ENCODE measurements at regions not wholly inside any gene's neighbourhood (a gene's known extent, or its start where the extent isn't known, plus 50 kb on each side); places are given as distances from the start of the nearest gene placed in this dataset.
"Not testable (repeated sequence)": the region's sequence is repeated elsewhere in the genome, so short reads cannot be mapped to it uniquely, and the experiment has no call there.

DNA sequence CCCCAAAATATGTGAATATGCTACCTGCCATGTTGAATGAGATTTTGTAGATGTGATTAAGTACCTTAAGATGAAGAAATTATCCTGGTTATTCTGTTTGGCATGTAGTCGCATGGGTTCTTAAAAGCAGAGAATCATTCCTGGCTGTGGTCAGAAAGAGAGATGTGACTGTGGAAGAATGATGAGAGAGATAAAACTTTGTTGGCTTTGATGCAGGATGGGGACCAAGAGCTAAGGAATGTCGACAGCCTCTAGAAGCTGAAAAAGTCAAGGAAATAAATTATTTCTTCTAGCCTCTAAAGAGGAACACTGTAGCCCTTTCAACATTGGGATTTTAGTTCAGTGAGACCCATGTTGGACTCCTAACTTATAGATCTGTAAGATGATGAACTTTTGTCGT is 584.0 kb downstream of the PRIM2 start:
- H3K9me3 Mint-ChIP-seq; H3K27me3 Mint-ChIP-seq; intact Hi-C loops (cut with micrococcal nuclease); H3K4me3 Mint-ChIP-seq; H3K4me1 Mint-ChIP-seq (ENCODE audit: low read depth); H3K27ac Mint-ChIP-seq; H3K36me3 Mint-ChIP-seq (ENCODE audit: low read depth): not testable (repeated sequence)

DNA sequence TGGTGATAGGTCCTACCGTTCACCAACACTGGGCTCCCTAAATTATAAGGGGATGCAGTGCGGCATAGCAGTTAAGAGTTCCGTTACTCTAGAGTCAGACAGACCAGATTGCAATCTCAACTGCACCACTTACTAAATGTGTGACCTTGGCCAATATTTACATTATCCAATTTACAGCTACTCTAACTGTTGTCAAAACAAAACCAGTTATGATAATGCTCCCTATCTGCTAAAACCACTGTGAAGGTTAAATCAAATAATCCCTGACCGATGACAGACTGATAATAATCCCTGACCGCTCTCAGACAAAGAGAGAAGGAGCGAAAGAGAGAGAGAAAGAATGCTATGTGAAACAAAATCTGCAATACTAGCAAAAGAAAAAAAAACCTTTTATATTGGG is 586.9 kb downstream of the PRIM2 start:
- H3K4me3 Mint-ChIP-seq; intact Hi-C loops (cut with micrococcal nuclease); H3K9me3 Mint-ChIP-seq; H3K4me1 Mint-ChIP-seq (ENCODE audit: low read depth); H3K27me3 Mint-ChIP-seq; H3K27ac Mint-ChIP-seq; H3K36me3 Mint-ChIP-seq (ENCODE audit: low read depth): not testable (repeated sequence)

DNA sequence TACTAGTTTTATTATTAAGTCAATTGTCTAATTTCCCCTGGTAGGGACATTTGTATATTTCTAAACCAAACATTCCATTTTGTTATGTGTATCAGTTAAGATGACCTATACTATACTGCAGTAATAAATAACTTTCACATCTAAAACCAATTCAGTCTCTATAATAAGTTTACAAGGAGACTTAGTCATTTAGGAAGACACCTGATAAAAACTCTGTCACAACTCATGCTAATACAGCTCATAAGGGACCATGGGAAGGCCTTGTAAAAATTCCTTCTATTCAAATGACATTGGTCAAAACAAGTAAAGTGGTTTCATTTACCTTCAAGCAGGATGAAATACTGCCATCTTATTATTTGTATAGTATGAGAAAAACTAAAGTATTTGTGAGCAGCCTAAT is 597.9 kb downstream of the PRIM2 start:
- H3K9me3 Mint-ChIP-seq; H3K4me1 Mint-ChIP-seq (ENCODE audit: low read depth); H3K27ac Mint-ChIP-seq; intact Hi-C loops (cut with micrococcal nuclease); H3K27me3 Mint-ChIP-seq; H3K4me3 Mint-ChIP-seq: not testable (repeated sequence)
- H3K36me3 Mint-ChIP-seq (ENCODE audit: low read depth): peaks cover 14% of the 10 kb centered on the region

DNA sequence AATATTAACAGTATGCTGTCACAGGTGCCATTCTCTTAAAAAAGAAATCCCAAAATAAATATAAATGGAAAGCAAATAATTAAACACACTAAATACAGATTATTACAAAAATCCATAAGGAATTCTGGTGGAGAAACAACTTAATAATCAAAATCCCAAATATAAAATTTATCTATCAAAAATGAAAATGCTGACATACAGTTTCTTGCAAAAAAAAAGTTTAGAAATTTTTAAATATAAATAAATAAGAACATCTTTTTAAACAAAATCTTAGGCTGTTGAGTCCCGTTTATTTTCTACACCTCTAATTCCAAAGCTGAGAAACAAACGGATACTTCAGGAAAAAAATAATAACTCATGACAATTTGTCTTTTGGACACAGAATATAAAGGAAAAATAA is 625.5 kb downstream of the PRIM2 start:
- H3K4me1 Mint-ChIP-seq (ENCODE audit: low read depth); H3K27ac Mint-ChIP-seq; intact Hi-C loops (cut with micrococcal nuclease); H3K9me3 Mint-ChIP-seq; H3K4me3 Mint-ChIP-seq; H3K27me3 Mint-ChIP-seq: not testable (repeated sequence)
- H3K36me3 Mint-ChIP-seq (ENCODE audit: low read depth): peaks cover 20% of the 10 kb centered on the region

DNA sequence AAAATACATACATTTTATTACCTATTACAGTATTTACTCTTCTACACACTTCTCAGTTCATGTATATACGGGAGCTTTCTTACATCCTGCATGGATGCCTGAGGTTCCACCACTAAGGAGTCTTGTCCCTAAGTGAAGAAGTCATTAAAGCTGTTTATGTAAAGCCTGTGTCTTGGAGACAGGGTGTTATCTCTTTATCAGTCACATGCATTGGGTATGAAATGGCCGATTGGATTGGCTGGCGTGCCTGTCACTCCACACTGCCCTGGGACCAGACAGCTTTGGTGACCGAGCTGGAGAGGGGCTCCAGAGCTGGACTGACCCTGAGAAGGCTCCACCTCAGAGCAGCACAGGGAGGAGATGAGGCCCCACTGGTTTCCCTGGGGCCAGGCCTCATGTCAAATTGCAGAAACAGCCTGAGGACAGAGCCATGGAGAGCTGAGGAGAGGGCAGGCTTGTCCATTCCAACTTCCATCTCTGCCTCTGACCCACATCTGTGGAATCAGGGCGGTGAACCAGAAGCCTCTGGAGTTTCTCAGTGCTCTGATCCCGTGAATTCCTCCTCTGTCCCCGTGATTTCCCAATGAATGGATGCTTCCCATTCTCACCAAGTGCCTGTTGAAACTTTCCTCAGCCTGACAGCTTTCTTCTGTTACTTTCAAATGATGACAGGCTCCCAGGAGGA is 628.8 kb downstream of the PRIM2 start:
- H3K4me1 Mint-ChIP-seq (ENCODE audit: low read depth); H3K9me3 Mint-ChIP-seq; intact Hi-C loops (cut with micrococcal nuclease); H3K27me3 Mint-ChIP-seq; H3K4me3 Mint-ChIP-seq; H3K27ac Mint-ChIP-seq: not testable (repeated sequence)
- peaks cover 50% of the 10 kb centered on the region for H3K36me3 Mint-ChIP-seq (ENCODE audit: low read depth)

DNA sequence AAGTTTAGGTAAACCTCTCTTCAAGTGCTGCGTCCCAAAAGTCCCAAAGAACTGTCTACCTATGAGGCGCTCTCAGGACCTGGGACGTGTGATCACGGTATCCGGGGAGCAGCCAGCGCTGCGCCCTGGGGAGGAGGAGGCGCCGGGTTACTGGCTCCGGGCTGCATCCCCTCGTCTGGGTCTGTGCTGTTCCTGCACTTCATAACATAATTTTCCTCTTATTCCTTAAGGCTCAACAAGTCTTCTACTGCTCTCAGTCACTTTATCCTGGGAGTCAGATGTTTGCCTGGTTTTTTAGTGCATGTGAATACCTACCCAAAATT is 629.3 kb downstream of the PRIM2 start:
- peaks cover 55% of the 10 kb centered on the region for H3K36me3 Mint-ChIP-seq (ENCODE audit: low read depth)
- H3K4me1 Mint-ChIP-seq (ENCODE audit: low read depth); H3K9me3 Mint-ChIP-seq; H3K27ac Mint-ChIP-seq; intact Hi-C loops (cut with micrococcal nuclease); H3K27me3 Mint-ChIP-seq; H3K4me3 Mint-ChIP-seq: not testable (repeated sequence)

DNA sequence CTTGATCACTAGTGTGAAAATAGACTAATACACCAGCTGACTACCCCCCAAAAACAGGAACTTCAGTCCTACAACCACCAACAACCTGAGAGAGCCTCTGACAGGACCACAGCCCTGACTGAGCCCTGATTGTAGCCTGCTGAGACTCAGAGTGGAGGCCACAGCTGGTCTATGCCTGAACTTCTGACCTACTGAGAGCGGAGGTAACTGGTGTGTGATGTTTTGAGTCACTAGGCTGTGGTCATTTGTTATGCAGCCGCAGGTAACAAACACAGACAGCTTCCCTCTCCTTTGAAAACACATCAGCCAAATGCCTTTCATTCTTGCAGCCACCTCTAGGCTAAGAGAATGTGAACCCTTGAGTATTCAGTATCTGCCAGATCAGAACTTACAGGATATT is 631.1 kb downstream of the PRIM2 start:
- intact Hi-C loops (cut with micrococcal nuclease); H3K27ac Mint-ChIP-seq; H3K27me3 Mint-ChIP-seq; H3K4me1 Mint-ChIP-seq (ENCODE audit: low read depth); H3K4me3 Mint-ChIP-seq; H3K9me3 Mint-ChIP-seq: not testable (repeated sequence)
- peaks cover 64% of the 10 kb centered on the region for H3K36me3 Mint-ChIP-seq (ENCODE audit: low read depth)

DNA sequence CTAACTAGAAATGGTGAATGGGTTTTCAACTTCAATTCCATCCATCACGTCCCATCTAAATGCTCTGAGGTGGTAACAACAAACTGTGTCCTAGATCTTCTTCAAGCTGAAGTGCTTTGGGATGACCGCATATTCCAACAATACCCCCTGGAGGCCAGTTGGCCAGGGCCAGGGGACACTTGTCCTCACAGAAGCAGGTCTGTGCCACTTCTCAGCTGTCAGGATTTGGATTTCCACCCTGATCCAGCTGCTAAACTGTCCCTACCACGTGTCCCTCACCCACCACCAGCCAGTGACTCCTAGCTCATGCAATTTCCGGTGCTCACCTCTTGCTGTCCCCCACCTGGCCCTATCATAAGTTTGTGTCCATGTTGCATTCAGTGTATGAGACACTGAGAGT is 633.0 kb downstream of the PRIM2 start:
- H3K4me1 Mint-ChIP-seq (ENCODE audit: low read depth); H3K9me3 Mint-ChIP-seq; H3K4me3 Mint-ChIP-seq; H3K27me3 Mint-ChIP-seq; intact Hi-C loops (cut with micrococcal nuclease); H3K27ac Mint-ChIP-seq: not testable (repeated sequence)
- H3K36me3 Mint-ChIP-seq (ENCODE audit: low read depth): peaks cover 74% of the 10 kb centered on the region

DNA sequence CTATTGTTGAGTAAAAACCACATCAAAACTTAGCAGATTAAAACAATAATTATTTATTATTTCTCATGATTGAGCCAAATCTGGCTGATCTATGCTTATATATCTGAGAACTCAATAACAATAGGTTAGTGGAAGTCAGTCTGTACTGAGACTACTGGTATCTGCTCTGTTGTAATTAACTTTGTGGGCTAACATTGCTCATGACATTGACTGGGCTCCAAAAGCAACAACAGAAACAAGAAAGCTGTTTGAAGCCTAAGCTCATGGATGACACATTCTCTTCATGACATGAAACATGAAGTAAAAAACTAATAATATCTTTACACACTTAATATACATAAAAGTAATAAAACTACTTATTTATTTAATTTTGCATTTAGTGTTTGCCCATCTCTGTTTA is 649.3 kb downstream of the PRIM2 start:
- H3K27me3 Mint-ChIP-seq; H3K36me3 Mint-ChIP-seq (ENCODE audit: low read depth); H3K9me3 Mint-ChIP-seq; H3K27ac Mint-ChIP-seq; H3K4me3 Mint-ChIP-seq; intact Hi-C loops (cut with micrococcal nuclease); H3K4me1 Mint-ChIP-seq (ENCODE audit: low read depth): not testable (repeated sequence)

DNA sequence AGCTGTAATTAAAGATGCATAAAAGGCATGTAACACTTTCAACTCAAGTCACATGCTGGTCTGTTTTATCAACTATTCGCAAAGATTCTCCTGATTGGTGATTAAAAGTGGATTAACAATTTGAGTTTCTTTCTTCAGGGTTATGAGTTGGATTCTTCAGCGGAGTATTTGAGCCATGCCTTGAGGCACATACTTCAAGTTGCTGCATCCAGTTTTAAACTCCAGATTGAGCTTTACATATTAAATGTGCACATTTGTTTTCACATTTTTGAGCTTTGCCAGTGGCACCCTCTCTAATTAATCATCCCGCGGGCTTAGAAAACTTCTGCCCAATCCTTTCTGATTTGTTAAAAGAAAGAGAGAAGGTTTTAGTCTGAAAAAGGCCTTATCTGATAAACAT is 654.5 kb downstream of the PRIM2 start:
- intact Hi-C loops (cut with micrococcal nuclease); H3K27me3 Mint-ChIP-seq; H3K27ac Mint-ChIP-seq; H3K9me3 Mint-ChIP-seq; H3K36me3 Mint-ChIP-seq (ENCODE audit: low read depth); H3K4me1 Mint-ChIP-seq (ENCODE audit: low read depth); H3K4me3 Mint-ChIP-seq: not testable (repeated sequence)

DNA sequence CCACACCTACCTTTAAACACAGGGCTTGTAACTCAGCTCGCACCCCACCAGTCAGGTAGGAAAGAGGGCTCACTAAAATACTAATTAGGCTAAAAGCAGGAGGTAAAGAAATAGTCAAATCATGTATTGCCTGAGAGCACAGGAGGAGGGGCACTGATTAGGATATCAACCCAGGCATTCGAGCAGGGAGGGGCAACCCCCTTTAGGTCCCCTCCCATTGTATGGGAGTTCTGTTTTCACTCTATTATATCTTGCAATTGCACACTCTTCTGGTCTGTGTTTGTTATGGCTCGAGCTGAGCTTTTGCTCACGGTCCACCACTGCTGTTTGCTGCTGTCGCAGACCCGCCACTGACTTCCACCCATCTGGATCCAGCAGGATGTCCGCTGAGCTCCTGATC is 657.2 kb downstream of the PRIM2 start:
- peaks cover 4% of the 10 kb centered on the region for H3K27me3 Mint-ChIP-seq
- no peak overlapping the region for H3K27ac Mint-ChIP-seq
- H3K4me3 Mint-ChIP-seq: no peak overlapping the region
- H3K4me1 Mint-ChIP-seq (ENCODE audit: low read depth): no peaks in the 10 kb centered on the region
- H3K9me3 Mint-ChIP-seq: no peaks in the 10 kb centered on the region
- intact Hi-C loops (cut with micrococcal nuclease): no loop called here
- no peaks in the 10 kb centered on the region for H3K36me3 Mint-ChIP-seq (ENCODE audit: low read depth)

DNA sequence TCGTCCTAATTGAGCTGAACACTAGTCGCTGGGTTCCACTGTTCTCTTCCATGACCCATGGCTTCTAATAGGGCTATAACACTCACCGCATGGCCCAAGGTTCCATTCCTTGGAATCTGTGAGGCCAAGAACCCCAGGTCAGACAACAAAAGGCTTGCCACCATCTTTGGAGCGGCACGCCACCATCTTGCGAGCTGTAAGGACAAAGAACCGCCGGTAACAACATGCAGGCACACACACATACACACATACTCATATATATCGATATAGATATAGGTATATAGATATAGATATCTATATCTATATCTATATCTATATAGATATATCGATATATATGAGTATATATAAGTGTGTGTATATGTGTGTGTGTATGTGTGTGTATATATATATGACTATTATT is 657.7 kb downstream of the PRIM2 start:
- H3K4me3 Mint-ChIP-seq; H3K4me1 Mint-ChIP-seq (ENCODE audit: low read depth); H3K27ac Mint-ChIP-seq; H3K9me3 Mint-ChIP-seq; H3K36me3 Mint-ChIP-seq (ENCODE audit: low read depth); intact Hi-C loops (cut with micrococcal nuclease); H3K27me3 Mint-ChIP-seq: not testable (repeated sequence)

DNA sequence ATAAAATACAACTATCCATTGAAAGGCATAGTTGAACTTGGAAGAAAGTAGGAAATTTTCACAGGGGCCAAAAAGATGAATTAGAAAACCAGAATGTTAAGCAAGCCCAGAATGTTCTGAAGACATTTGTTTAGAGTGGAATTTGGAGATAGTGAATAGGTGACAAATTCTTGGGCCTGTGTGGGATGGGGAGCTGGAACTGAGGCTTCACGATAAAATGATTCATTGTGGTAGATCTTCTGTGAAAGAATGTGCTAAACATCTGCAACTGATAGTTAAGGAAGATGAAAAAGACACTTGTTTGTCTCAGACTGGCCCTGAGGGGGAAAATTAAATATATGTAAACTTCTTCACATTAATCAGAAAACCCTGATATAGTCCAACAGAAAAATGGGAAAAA is 658.9 kb downstream of the PRIM2 start:
- H3K27ac Mint-ChIP-seq; H3K4me3 Mint-ChIP-seq; H3K36me3 Mint-ChIP-seq (ENCODE audit: low read depth); H3K4me1 Mint-ChIP-seq (ENCODE audit: low read depth); H3K9me3 Mint-ChIP-seq; H3K27me3 Mint-ChIP-seq; intact Hi-C loops (cut with micrococcal nuclease): not testable (repeated sequence)

DNA sequence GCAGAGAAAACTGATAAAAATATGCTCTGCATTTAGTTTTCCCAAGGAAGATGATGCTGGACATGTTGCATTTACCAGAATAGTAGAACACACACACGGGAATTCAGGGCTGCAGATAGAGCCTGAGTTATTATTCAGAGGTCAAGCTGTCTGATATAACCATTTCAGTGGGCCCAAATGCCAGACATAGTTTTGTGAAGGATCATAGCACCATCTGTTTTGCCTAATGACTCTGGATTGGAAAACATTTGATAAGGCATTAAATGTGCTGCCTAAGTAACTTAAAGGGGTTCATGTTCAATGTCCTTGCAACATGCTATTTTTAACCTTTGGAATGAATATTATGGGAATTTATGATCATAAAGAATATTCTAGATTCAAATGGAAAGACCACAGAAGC is 666.2 kb downstream of the PRIM2 start:
- not testable (repeated sequence) for H3K36me3 Mint-ChIP-seq (ENCODE audit: low read depth)

DNA sequence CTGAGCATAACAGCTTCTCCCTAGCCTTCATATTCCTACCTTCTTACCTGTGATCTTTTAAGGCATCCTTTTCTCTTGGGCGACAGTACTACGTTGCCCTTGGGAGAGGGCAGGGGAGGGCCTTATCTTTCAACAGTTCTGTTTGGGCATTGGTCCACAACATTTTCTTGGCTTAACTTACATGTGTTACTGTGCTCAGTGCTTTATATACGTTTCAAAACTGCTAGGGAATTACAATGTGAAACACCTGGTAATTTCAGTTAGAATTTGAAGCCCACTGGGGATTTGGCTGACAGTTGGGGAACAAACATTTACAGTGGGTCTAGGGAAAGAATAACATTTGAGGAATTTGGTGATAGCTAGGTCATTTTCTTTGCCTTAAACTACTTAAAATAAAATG is 667.1 kb downstream of the PRIM2 start:
- intact Hi-C loops (cut with micrococcal nuclease); H3K36me3 Mint-ChIP-seq (ENCODE audit: low read depth); H3K27ac Mint-ChIP-seq; H3K27me3 Mint-ChIP-seq; H3K9me3 Mint-ChIP-seq; H3K4me1 Mint-ChIP-seq (ENCODE audit: low read depth); H3K4me3 Mint-ChIP-seq: not testable (repeated sequence)

More for the DNA sequence above, 666.2 kb downstream of the PRIM2 start:
- H3K27me3 Mint-ChIP-seq; intact Hi-C loops (cut with micrococcal nuclease); H3K4me1 Mint-ChIP-seq (ENCODE audit: low read depth); H3K4me3 Mint-ChIP-seq; H3K27ac Mint-ChIP-seq; H3K9me3 Mint-ChIP-seq: not testable (repeated sequence)

DNA sequence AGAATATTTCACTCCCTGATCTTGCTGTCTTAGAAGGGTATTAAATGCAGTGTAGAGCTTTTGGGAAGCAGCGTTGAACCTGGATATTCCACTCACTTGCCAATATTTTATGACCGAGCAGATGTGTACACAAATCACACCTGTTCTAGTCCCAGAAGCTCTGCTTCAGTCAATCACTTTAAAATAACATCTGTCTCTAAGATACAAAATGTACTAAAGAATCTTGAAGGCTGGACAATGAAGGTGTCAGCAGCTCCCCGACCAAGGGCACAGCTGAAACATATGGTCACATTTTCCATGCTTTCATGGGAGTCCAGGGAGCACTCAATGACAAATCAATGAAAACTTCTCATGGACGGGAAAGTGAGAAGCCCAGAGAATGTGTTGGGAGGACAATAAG is 668.3 kb downstream of the PRIM2 start:
- H3K27ac Mint-ChIP-seq; H3K27me3 Mint-ChIP-seq; H3K4me1 Mint-ChIP-seq (ENCODE audit: low read depth); H3K9me3 Mint-ChIP-seq; H3K36me3 Mint-ChIP-seq (ENCODE audit: low read depth); intact Hi-C loops (cut with micrococcal nuclease); H3K4me3 Mint-ChIP-seq: not testable (repeated sequence)

Data from dendritic cell treated with granulocyte-macrophage colony-stimulating factor and Interleukin-4, amounts not matched to agents 40 ng/mL and 50 ng/mL, for 4 days (primary cell).